ENCODE measurements at regions not wholly inside any gene's neighbourhood (a gene's known extent, or its start where the extent isn't known, plus 50 kb on each side); places are given as distances from the start of the nearest gene placed in this dataset.

DNA sequence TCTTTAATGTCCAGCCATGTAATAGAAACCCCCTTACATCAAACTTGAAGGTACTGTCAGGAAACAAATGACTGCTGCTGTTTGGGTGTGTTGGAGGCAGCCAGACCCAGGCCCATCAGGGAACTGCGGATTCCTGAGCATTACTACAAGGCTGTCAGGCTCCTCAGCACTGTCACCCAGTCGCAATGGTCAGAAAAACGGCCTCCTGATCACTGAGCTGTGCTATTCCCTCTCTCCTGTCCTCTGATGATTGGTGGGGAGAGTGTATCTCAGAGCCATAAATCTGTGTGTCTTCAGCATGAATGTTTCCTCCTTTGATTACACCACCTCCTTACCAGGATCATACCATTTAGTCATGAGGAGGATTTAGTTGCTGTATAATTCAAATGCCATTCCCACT lies 135.2 kb upstream of the GADL1 start:
- POLR2A ChIA-PET, result no interaction called here
- CTCF ChIA-PET, result interaction anchor here (1.4 to 1.5 kb wide), 2 partner anchors 11 to 12 kb away, joined by 3 read pairs; no protein-coding TSS in a partner anchor
- TF ChIP-seq, protein P1, sequence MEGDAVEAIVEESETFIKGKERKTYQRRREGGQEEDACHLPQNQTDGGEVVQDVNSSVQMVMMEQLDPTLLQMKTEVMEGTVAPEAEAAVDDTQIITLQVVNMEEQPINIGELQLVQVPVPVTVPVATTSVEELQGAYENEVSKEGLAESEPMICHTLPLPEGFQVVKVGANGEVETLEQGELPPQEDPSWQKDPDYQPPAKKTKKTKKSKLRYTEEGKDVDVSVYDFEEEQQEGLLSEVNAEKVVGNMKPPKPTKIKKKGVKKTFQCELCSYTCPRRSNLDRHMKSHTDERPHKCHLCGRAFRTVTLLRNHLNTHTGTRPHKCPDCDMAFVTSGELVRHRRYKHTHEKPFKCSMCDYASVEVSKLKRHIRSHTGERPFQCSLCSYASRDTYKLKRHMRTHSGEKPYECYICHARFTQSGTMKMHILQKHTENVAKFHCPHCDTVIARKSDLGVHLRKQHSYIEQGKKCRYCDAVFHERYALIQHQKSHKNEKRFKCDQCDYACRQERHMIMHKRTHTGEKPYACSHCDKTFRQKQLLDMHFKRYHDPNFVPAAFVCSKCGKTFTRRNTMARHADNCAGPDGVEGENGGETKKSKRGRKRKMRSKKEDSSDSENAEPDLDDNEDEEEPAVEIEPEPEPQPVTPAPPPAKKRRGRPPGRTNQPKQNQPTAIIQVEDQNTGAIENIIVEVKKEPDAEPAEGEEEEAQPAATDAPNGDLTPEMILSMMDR (IDR thresholded peaks at IDR 0.05; ENCODE audit: control extremely low read depth, extremely low read depth, low read depth, missing control alignments), result no peak
- DNase-seq (ENCODE audit: extremely low spot score), result no peak

DNA sequence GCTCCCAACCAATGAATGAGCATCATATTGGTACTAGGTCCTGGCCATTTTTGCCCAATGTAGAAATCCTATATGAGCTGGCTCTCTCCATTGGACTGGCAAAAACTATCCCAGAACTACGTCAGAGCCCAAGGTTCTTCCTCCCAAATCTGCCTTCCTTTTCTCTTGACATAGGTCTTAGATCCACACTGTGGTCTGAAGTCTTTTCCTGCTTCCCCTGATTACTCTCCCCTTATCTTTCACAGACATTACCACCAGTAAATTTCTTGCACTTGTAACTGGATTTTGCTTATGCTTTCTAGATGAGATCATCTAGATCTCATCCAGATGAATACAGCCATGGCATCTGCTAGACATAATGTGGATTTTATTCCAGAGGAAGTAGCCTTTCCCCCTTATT lies 141.2 kb upstream of the GADL1 start:
- TF ChIP-seq, protein P1 (IDR thresholded peaks at IDR 0.05; ENCODE audit: control extremely low read depth, extremely low read depth, low read depth, missing control alignments), result no peak
- DNase-seq (ENCODE audit: extremely low spot score), result no peak
- ChIA-PET POLR2A (no interaction called here), CTCF (interaction anchor here (1.0 kb wide), 1 partner anchor 81 kb away, joined by 3 read pairs; no protein-coding TSS in a partner anchor)

DNA sequence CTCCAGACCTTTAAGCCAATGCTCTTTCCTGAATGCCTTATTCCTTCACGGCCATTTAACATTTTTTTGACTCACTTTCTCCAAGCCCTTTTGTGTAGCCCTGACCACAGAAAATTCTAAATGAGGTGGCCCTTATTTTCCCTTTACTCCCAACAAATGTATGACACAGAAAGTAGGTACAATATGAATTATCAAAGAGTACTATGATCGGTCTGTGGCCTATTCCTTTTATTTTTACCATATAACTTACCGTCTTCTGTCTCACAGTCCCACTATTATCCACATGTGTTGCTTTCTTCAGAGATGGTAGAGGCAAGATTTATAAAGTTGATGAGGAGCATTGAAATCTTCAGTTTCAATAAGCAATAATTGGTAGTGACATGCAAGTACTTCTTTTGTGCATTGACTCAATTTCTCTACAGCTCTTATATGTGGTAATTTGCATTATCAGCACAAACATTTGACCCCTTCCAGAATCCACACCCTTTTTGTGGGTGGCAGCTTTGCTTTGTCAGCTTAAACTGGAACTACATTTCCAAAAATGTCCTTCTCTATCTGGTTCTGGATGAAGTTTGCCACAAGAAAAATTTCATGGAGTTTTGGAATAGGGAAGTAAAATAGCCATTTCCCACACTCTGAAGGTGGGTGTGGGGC lies 143.8 kb upstream of the GADL1 start:
- TF ChIP-seq, protein P1 (IDR thresholded peaks at IDR 0.05; ENCODE audit: control extremely low read depth, extremely low read depth, low read depth, missing control alignments), result no peak
- POLR2A ChIA-PET, result no interaction called here
- CTCF ChIA-PET, result interaction anchor here (1.0 to 1.2 kb wide), 2 partner anchors 8 to 16 kb away, joined by 3 to 4 read pairs; no protein-coding TSS in a partner anchor
- DNase-seq (ENCODE audit: extremely low spot score), result no peak

DNA sequence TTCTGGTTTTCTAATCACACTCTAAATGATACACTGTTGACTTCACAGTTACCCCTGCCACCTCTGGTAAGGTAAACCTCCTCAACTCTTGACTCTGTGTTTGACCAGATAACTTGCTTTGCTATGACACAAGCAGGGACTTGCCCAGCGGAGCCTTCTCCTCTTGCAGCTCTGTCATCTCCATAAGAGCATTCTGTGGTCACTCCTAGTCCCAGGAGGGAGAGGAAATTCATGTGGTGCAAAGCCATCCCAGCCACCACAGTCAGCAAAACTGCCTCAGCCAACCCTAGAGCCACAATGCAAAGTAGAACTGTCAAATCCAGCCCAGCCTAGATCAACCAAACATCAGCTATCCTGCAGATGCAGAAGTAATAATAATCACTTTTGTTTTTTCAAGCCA lies 144.7 kb upstream of the GADL1 start:
- DNase-seq (ENCODE audit: extremely low spot score), result no peak
- CTCF ChIA-PET, result interaction anchor here (1.2 kb wide), 1 partner anchor 15 kb away, joined by 4 read pairs; no protein-coding TSS in a partner anchor
- POLR2A ChIA-PET, result no interaction called here
- TF ChIP-seq, protein P1 (IDR thresholded peaks at IDR 0.05; ENCODE audit: control extremely low read depth, extremely low read depth, low read depth, missing control alignments), result no peak

DNA sequence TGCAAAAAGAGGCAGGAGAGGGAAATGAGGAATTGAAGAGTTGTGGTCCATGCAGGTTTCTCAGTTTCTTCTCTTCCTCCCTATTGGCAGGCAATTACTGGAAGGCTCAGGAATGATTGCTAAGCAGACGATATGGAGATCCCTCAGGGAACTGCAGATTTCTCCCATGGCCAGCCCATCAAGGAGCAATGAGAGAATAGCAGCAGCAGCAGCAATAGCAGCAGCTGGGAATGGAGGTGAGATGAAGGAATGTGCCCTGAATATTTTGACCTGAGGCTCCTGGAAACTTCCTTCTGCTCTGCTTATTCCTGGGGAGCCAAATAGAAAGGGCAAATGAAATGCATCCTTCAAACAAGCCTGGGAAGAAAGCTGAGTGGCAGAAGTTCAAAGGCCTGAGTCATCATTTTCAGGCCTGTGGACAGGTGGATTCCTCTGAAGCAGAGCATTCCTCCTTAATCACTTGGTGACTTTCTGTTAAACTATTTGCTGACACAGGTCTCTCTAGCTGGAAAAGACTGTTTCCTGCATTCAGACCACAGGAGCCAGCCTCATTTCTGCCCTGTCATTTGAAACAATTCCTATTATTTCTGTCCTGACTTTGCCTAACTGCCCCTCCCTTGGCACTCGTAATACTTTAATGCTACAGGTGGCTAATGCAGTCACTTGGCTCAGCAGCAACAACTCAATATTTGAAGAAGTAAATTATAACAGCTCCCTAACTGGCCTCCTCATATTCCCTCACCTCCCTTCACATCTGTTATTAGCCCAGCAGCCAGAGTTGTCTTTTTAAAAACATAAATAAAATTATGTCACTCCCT lies 146.9 kb upstream of the GADL1 start:
- TF ChIP-seq, protein P1 (IDR thresholded peaks at IDR 0.05; ENCODE audit: control extremely low read depth, extremely low read depth, low read depth, missing control alignments), result no peak
- ChIA-PET CTCF (interaction anchor here (0.7 to 1.5 kb wide), 2 partner anchors 12 to 16 kb away, joined by 3 to 5 read pairs; no protein-coding TSS in a partner anchor), POLR2A (no interaction called here)
- no peak for DNase-seq (ENCODE audit: extremely low spot score)

DNA sequence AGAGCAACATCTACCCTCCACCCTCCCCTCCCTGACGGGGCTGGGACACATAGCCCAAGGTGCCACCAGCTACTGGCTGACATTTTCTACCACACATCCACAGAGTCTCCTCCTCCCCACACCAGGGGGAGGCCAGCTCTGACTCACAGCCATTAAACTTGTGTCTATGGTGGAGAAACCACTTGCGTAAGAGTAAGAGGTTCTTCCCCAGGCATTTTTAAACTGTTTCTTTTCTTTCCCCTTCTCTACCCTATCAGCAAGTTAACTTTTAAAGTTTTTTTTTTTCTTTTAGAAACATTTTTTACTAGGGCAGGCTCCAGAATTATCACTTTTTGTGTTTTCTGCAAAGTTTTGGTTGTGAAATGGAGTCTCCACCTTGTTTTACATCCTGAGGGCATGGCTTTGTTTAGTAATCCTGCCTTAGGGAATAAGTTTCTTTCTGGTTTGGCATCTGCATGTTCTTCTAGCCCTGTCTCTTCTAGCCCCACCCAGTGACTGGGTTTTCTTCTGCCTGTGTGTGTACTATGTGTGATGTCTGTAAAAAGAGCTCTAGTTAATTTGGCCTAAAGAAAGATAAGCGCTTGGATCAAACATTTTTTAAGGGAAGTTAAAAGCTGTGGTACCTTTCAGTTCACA lies 148.8 kb upstream of the GADL1 start:
- POLR2A ChIA-PET, result no interaction called here
- TF ChIP-seq, protein P1 (IDR thresholded peaks at IDR 0.05; ENCODE audit: control extremely low read depth, extremely low read depth, low read depth, missing control alignments), result no peak
- CTCF ChIA-PET, result no interaction called here
- no peak for DNase-seq (ENCODE audit: extremely low spot score)
